Esophagus squamous epithelium (tissue), 5 donors: ENCODE measurements at regions not wholly inside any gene's neighbourhood (a gene's known extent, or its start where the extent isn't known, plus 50 kb on each side); places are given as distances from the start of the nearest gene placed in this dataset.

Experiments
- DNase-seq: peaks from one replicate; lab custom pipeline; 2025; lab: John Stamatoyannopoulos, UW
- H3K27ac ChIP-seq, 4 donors: fragments of 200-600 bp; sonication (generic); one replicate each; pipeline ENCODE4 v1.5.1; 2016 to 2019; ENCODE audit warnings: mild to moderate bottlenecking in 1 of 4
- H3K27me3 ChIP-seq, 4 donors: fragments of 200-600 bp; sonication (generic); 1 replicate in 3 of 4; 2 replicates in 1 of 4; pipeline versions ENCODE4 v1.5.1 to v1.6.0; 2017 to 2021; ENCODE audit warnings: antibody characterized with exemption in 1 of 4
- H3K36me3 ChIP-seq, 3 donors: fragments of 200-600 bp; sonication (generic); one replicate each; pipeline ENCODE4 v1.5.1; 2016 to 2019
- H3K4me1 ChIP-seq, 3 donors: fragments of 200-600 bp; sonication (generic); one replicate each; pipeline ENCODE4 v1.5.1; 2017 to 2019
- H3K4me3 ChIP-seq, 4 donors: fragments of 200-600 bp; sonication (generic); 1 replicate in 3 of 4; 2 replicates in 1 of 4; pipeline ENCODE4 v1.5.1; 2016 to 2019; ENCODE audit warnings: mild to moderate bottlenecking in 2 of 4, moderate library complexity in 1 of 4
- H3K9me3 ChIP-seq, 3 donors: fragments of 200-600 bp; sonication (generic); one replicate each; pipeline ENCODE4 v1.5.1; 2016 to 2019
- POLR2A ChIP-seq, 4 donors: fragments of 450-650 bp; IDR thresholded peaks; one replicate each; pipeline ENCODE4 v1.6.1; 2017; ENCODE audit warnings: antibody characterized with exemption in 4 of 4, mild to moderate bottlenecking in 4 of 4, moderate library complexity in 3 of 4
- WGBS, 2 donors: methylation state at CpG; one replicate each; pipeline ENCODE4 v1.1.5; 2018; 5-methylcytosine and 5-hydroxymethylcytosine counted together
- intact Hi-C: fragments of 100-400 bp; cut with DNase I; formaldehyde crosslinking; loops from one replicate; pipeline ENCODE4 v1.15.0; 2022
- TF ChIP-seq, protein P1 (sequence below), 6 experiments: fragments of 450-650 bp in 4 of 6; fragments of 200-600 bp in 2 of 6; sonication (generic) in 2 of 6; IDR thresholded peaks; one replicate each; pipeline ENCODE4 v1.5.1; 2016 to 2019; ENCODE audit warnings: antibody characterized with exemption in 6 of 6, mild to moderate bottlenecking in 4 of 6, moderate library complexity in 4 of 6
- donor health status: DM: yes; HTN: yes; CAD: no.

DNA sequence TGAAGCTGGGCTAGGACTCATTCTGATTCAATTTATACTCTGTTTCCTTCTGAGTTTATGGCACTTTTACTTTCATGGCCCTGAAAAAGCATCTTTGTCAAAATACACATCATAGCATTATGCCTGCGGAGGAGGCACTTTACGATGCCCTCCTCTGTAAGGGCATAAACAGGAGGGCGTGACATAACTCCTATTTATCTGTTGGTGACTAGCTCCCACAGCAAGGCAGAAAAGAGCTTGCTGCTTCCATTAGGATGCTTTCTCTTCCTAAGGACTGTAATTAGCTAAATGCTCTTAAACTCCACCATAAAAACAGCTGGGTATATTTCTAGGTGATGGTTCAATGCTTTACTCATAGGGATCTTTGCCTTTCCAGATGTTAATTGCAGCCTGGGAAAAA, 315.2 kb upstream of the GHITM start:
- no peak for DNase-seq
- Histone ChIP-seq H3K27me3 (no peaks in the 10 kb centered on the region), H3K27ac (no peak overlapping the region), H3K4me1 (no peaks in the 10 kb centered on the region), H3K9me3 (no peaks in the 10 kb centered on the region), H3K4me3 (no peak overlapping the region), H3K36me3 (no peaks in the 10 kb centered on the region)
- intact Hi-C loops = no loop called here
- TF ChIP-seq POLR2A (IDR thresholded peaks at IDR 0.05) = no peak
- WGBS, 2 donors = 86 to 95% methylated on average over 3 of the region's 3 CpGs

DNA sequence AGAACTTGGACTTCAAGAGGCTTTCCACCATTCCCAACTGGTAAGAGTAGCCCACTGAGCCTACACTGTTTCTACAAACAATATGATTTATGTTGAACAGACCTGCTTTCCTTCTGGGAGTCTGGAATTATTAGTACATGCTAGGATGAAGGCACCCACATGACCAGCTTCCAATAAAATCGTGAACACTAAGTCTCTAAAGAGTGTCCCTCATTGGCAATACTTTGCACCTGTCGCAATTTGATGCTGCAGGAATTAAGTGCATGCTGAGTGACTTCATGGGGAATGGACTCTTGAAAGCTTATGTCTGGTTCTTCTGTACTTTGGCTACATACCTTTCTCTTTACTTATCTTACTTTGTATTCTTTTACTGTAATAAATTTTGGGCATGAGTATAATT, 305.2 kb upstream of the GHITM start:
- H3K36me3 ChIP-seq = no peaks in the 10 kb centered on the region
- intact Hi-C loops = no loop called here
- no peaks in the 10 kb centered on the region for H3K27me3 ChIP-seq
- no peak overlapping the region for H3K27ac ChIP-seq
- H3K4me3 ChIP-seq = no peak overlapping the region
- WGBS, 2 donors = 67 to 69% methylated on average over 2 of the region's 2 CpGs
- DNase-seq = no peak
- no peaks in the 10 kb centered on the region for H3K4me1 ChIP-seq
- TF ChIP-seq, protein P1, sequence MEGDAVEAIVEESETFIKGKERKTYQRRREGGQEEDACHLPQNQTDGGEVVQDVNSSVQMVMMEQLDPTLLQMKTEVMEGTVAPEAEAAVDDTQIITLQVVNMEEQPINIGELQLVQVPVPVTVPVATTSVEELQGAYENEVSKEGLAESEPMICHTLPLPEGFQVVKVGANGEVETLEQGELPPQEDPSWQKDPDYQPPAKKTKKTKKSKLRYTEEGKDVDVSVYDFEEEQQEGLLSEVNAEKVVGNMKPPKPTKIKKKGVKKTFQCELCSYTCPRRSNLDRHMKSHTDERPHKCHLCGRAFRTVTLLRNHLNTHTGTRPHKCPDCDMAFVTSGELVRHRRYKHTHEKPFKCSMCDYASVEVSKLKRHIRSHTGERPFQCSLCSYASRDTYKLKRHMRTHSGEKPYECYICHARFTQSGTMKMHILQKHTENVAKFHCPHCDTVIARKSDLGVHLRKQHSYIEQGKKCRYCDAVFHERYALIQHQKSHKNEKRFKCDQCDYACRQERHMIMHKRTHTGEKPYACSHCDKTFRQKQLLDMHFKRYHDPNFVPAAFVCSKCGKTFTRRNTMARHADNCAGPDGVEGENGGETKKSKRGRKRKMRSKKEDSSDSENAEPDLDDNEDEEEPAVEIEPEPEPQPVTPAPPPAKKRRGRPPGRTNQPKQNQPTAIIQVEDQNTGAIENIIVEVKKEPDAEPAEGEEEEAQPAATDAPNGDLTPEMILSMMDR (IDR thresholded peaks at IDR 0.05) = no peak
- no peak for TF ChIP-seq POLR2A (IDR thresholded peaks at IDR 0.05)
- no peaks in the 10 kb centered on the region for H3K9me3 ChIP-seq

DNA sequence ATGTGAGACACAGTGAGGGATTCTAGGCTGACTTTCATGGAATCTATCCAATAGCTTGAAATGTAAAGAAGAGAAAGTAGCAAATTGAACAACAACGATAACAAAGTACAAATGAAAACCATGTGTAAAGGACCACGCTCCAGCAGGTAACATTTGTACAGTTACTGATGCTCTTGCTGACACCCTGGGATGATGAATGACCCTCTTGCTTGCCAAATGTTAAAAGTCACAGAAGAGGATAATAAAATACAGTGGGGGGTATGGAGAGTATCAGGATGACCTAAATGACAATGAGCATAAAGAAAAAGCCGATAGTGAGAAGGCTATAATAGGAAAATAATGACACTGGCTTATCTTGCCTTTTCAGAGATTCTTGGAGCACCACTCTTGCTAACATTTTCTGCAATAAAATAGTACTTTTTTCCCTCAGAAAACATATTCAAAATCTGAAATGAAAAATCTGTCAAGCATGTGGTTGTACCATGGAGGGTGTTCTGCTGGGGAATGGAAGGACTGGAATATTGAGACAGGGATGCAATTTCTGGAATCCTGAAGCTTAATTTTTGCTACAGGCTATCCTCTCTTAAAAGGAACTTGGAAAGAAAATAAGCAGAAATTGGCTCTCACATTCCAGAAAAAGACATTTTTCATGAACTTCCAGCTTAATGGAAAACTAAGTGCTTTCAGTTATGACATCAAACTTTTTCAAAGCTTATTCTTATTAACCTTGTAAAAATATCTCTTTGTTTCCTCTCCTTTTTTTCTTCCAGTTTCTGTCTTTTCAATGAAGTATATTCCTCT, 303.2 kb upstream of the GHITM start:
- TF ChIP-seq, protein P1 (IDR thresholded peaks at IDR 0.05) = no peak
- TF ChIP-seq POLR2A (IDR thresholded peaks at IDR 0.05) = no peak
- no peaks in the 10 kb centered on the region for H3K9me3 ChIP-seq
- no peaks in the 10 kb centered on the region for H3K27me3 ChIP-seq
- 45 to 66% methylated on average over 3 of the region's 3 CpGs for WGBS, 2 donors
- DNase-seq = no peak
- no peak overlapping the region for H3K4me3 ChIP-seq
- no peaks in the 10 kb centered on the region for H3K4me1 ChIP-seq
- no peak overlapping the region for H3K27ac ChIP-seq
- no peaks in the 10 kb centered on the region for H3K36me3 ChIP-seq
- intact Hi-C loops = no loop called here

DNA sequence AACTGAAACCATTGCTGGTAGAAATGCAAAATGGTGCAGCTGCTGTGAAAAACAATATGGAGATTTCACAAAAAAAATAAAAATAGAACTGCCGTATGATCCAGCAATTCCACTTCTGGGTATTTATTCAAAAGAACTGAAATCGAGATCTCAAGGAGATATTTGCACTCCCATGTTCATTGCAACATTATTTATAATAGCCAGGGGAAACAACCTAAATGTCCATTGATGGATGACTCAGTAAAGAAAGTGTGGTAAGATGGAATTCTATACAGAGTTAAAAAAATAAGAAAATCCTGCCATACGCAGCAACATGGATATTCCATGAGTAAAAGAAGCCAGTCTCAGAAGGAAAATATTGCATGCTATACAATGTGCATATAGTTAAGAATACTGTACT, 290.6 kb upstream of the GHITM start:
- WGBS, 2 donors = 64 to 69% methylated on average over 3 of the region's 3 CpGs
- intact Hi-C loops = no loop called here
- Histone ChIP-seq H3K4me3 (no peak overlapping the region), H3K36me3 (no peaks in the 10 kb centered on the region), H3K27me3 (no peaks in the 10 kb centered on the region), H3K27ac (no peak overlapping the region), H3K9me3 (no peaks in the 10 kb centered on the region), H3K4me1 (no peaks in the 10 kb centered on the region)
- DNase-seq = no peak
- TF ChIP-seq, protein P1 (IDR thresholded peaks at IDR 0.05) = no peak
- no peak for TF ChIP-seq POLR2A (IDR thresholded peaks at IDR 0.05)

DNA sequence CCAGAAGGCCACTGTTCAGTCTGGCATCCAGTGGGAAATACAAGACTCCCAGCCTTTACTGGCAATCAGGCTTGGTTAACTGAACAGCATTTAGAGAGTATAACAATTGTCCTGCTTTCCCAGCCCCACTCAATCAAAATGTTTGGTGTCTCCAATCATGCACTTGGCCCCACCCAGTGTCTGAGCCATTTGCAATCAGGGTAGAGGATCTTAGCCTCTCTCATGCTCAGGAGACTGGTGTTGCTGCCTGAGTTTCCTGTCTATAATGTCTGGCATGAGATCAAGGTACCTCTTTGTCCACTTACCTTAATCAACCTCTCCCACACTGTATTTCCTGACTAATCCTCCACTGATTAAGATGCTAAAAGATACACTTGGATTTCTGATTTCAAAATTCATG, 290.2 kb upstream of the GHITM start:
- no peak overlapping the region for H3K27ac ChIP-seq
- H3K4me1 ChIP-seq = no peaks in the 10 kb centered on the region
- H3K36me3 ChIP-seq = no peaks in the 10 kb centered on the region
- no peak for DNase-seq
- no peaks in the 10 kb centered on the region for H3K27me3 ChIP-seq
- intact Hi-C loops = no loop called here
- H3K9me3 ChIP-seq = no peaks in the 10 kb centered on the region
- TF ChIP-seq, protein P1 (IDR thresholded peaks at IDR 0.05) = no peak
- no peak for TF ChIP-seq POLR2A (IDR thresholded peaks at IDR 0.05)
- H3K4me3 ChIP-seq = no peak overlapping the region
